ENCODE measurements at regions not wholly inside any gene's neighbourhood (a gene's known extent, or its start where the extent isn't known, plus 50 kb on each side); places are given as distances from the start of the nearest gene placed in this dataset.

GRCh38 chr1:184806296-184806721 lies 51.7 kb upstream of the EDEM3 start:
- no peak overlapping the region for H3K4me3 ChIP-seq (ENCODE audit: low read depth, low read length)
- no peak for DNase-seq (ENCODE audit: low read depth)
- TF ChIP-seq, protein P1, sequence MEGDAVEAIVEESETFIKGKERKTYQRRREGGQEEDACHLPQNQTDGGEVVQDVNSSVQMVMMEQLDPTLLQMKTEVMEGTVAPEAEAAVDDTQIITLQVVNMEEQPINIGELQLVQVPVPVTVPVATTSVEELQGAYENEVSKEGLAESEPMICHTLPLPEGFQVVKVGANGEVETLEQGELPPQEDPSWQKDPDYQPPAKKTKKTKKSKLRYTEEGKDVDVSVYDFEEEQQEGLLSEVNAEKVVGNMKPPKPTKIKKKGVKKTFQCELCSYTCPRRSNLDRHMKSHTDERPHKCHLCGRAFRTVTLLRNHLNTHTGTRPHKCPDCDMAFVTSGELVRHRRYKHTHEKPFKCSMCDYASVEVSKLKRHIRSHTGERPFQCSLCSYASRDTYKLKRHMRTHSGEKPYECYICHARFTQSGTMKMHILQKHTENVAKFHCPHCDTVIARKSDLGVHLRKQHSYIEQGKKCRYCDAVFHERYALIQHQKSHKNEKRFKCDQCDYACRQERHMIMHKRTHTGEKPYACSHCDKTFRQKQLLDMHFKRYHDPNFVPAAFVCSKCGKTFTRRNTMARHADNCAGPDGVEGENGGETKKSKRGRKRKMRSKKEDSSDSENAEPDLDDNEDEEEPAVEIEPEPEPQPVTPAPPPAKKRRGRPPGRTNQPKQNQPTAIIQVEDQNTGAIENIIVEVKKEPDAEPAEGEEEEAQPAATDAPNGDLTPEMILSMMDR (IDR thresholded peaks at IDR 0.05; ENCODE audit: low read depth, low read length, missing control alignments), result no peak

DNA sequence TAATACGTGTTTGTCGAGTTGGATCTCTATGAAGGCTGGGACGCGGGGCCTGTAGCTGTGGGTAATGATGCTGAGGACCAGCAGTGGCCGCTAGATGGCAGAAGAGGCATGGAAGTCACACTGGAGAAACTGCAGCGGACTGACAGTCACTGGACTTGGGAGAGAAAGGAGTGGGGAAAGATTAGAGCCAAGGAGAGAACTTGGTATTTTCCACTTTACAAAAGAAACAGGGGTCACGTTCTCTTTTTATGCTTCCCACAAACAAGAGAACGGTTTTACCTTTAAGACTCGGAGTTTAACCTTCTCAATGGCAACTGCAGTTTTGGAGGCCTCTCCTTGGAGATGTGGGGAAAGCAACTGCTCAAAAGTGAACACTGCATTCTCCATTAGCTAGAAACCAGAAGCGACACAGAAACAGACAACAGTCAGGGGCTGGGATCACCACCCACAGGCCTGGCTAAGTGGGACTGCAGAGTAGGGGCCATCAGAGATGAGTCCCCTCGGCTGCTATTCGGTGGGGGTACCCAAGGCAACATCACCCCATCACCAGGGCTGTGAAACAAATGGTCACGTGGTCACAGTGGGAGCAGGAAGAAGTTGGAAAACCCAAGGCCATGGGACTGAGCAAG lies 51.1 kb upstream of the EDEM3 start:
- TF ChIP-seq, protein P1 (IDR thresholded peaks at IDR 0.05; ENCODE audit: low read depth, low read length, missing control alignments), result peak; percentile 88
- peak; percentile 55 for DNase-seq (ENCODE audit: low read depth)
- H3K4me3 ChIP-seq (ENCODE audit: low read depth, low read length), result no peak overlapping the region

All from GM12864 (cell line).